Activated CD8-positive, alpha-beta T cell treated with anti-CD3 and anti-CD28 coated beads, Interleukin-2, amount 10 ng/mL, durations not matched to agents 7 days and 5 days (primary cell): ENCODE measurements at regions not wholly inside any gene's neighbourhood (a gene's known extent, or its start where the extent isn't known, plus 50 kb on each side); places are given as distances from the start of the nearest gene placed in this dataset.
"Not testable (repeated sequence)": the region's sequence is repeated elsewhere in the genome, so short reads cannot be mapped to it uniquely, and the experiment has no call there.

Source experiments
- ATAC-seq: fragments of 150-1000 bp; cut with Tn5 transposase; one replicate; pipeline ENCODE4 v1.10.0; 2021; ENCODE audit warnings: moderate library complexity
- CTCF ChIA-PET: fragments of 350-600 bp; sonication (Branson Sonifier 250); formaldehyde crosslinking; loops from one replicate; lab custom pipeline; 2021; ENCODE audit warnings: antibody characterized with exemption; lab: Charles Lee
- POLR2A ChIA-PET: fragments of 350-600 bp; sonication (Branson Sonifier 250); formaldehyde crosslinking; loops from one replicate; lab custom pipeline; 2021; ENCODE audit warnings: antibody characterized with exemption; lab: Charles Lee
- DNase-seq: peaks from one replicate; pipeline ENCODE4 v3.0.0-alpha.2; 2020
- H3K27ac Mint-ChIP-seq: one replicate; pipeline ENCODE4 v1.8.0; 2021; ENCODE audit warnings: mild to moderate bottlenecking, mixed read lengths
- H3K27me3 Mint-ChIP-seq: one replicate; pipeline ENCODE4 v1.8.0; 2021; ENCODE audit warnings: low read depth, mixed read lengths
- H3K36me3 Mint-ChIP-seq: one replicate; pipeline ENCODE4 v1.8.0; 2021; ENCODE audit warnings: low read depth, mixed read lengths
- H3K4me1 Mint-ChIP-seq: one replicate; pipeline ENCODE4 v1.8.0; 2021; ENCODE audit warnings: low read depth, mixed read lengths
- H3K4me3 Mint-ChIP-seq: one replicate; pipeline ENCODE4 v1.8.0; 2021; ENCODE audit warnings: mild to moderate bottlenecking, mixed read lengths
- H3K9me3 Mint-ChIP-seq: one replicate; pipeline ENCODE4 v1.8.0; 2022; ENCODE audit warnings: mixed read lengths; ENCODE audit not compliant: insufficient read depth

DNA sequence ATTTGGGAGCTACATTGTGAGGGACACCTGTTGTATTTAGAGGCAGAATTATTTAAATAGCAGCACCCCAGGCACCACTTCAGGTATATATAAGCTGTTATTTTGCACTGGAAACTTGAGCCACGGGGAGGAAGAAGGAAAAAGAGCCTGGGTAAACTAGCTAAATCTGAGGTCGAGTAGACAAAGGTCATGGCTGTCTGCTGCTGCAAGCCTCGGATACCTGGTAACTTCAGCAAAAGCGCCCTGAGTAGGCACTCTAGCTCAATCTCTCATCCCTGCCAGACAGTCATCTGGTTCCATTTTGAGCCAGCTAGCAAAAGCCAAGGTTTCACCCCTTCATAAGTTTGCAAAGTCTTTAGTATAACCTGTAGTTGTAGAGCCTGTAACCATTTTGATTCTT lies 101.9 kb upstream of the ZNF644 start:
- CTCF ChIA-PET = interaction anchor here (1.2 to 2.9 kb wide), 2 partner anchors 42 to 402 kb away, joined by 4 to 14 read pairs; no protein-coding TSS in a partner anchor

DNA sequence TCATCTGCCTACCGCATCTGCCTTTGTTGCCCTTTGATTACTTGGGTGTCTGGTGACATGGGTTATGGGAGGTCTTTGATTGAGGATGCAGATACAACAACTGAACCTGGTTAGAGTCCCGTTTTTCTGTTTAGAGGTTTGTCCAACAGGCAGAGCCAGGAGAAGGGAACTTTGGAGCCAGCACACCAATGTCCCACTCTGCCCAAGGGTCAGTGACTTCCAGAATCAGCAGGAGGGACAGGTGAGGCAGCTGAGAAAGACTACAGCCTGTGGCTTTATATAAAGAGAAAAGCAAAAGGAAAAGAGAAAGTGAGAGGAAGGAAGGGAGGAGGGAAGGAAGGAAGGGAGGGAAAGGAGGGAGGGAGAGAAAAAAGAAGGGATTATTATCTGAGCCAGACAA lies 101.5 kb upstream of the ZNF644 start:
- H3K27me3 Mint-ChIP-seq = peaks cover 3% of the 10 kb centered on the region
- no peaks in the 10 kb centered on the region for H3K9me3 Mint-ChIP-seq
- H3K27ac Mint-ChIP-seq = no peak overlapping the region
- DNase-seq = no peak
- ATAC-seq = no peak
- CTCF ChIA-PET = interaction anchor here (2.9 kb wide), 1 partner anchor 42 kb away, joined by 14 read pairs; no protein-coding TSS in a partner anchor
- H3K4me3 Mint-ChIP-seq = no peak overlapping the region
- no peaks in the 10 kb centered on the region for H3K36me3 Mint-ChIP-seq
- peaks cover 3% of the 10 kb centered on the region for H3K4me1 Mint-ChIP-seq
- POLR2A ChIA-PET = no interaction called here

More for the DNA sequence above, 101.9 kb upstream of the ZNF644 start:
- H3K36me3 Mint-ChIP-seq = no peaks in the 10 kb centered on the region
- no peaks in the 10 kb centered on the region for H3K9me3 Mint-ChIP-seq
- ATAC-seq = no peak
- no peak overlapping the region for H3K27ac Mint-ChIP-seq
- peaks cover 3% of the 10 kb centered on the region for H3K4me1 Mint-ChIP-seq
- peaks cover 3% of the 10 kb centered on the region for H3K27me3 Mint-ChIP-seq
- POLR2A ChIA-PET = no interaction called here
- DNase-seq = no peak
- H3K4me3 Mint-ChIP-seq = no peak overlapping the region

DNA sequence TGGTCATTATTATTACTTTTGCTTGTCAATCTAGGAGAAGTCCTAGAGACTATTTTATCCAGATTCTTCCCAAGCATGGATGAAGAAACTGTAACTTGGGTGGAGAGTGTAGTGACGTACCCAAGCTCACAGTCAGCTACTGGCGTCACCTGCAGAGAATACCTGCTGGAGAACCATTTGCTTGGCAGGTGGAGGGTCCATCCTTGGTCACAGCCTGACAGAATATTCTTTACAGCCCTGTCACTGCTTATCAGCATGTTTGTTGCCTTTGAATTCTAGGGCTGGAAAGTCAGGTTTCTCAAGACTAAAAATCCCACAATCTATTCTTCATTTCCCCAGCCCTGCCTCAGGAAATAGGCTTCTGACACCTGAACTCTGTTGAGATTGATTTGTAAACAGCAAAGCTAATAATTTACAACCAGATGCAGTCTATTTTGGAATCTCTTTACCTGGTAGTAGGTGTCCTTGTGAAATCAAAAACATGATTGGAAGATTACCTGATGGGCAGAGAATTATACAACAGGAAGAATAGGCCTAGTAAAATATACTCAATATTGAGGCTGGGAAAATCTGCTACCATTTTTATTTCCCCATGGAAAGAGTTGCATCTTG lies 100.4 kb upstream of the ZNF644 start:
- CTCF ChIA-PET = no interaction called here
- no peak for DNase-seq
- no peaks in the 10 kb centered on the region for H3K36me3 Mint-ChIP-seq
- no peak overlapping the region for H3K27ac Mint-ChIP-seq
- H3K4me3 Mint-ChIP-seq = no peak overlapping the region
- ATAC-seq = no peak
- H3K9me3 Mint-ChIP-seq = no peaks in the 10 kb centered on the region
- POLR2A ChIA-PET = no interaction called here
- H3K4me1 Mint-ChIP-seq = peaks cover 3% of the 10 kb centered on the region
- peaks cover 3% of the 10 kb centered on the region for H3K27me3 Mint-ChIP-seq

DNA sequence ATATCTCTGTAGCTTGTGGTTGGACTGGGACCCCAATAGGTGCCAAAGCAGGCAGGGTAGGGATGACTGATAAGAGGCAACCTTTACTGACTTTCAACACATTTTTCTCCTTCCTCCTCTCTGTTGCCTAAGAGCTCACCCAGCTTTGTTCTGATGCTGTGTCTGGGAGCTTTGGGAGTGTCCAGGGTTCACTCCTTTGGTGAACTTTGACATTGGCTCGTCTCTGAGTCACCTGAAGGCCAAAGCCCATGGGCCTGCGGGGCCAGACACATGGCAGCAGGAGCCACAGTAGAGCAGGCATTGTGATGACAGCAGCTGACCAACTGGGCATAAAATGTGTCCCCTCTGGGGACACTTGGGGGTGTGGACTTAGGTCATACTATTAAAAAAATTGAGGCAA lies 99.5 kb upstream of the ZNF644 start:
- POLR2A ChIA-PET = no interaction called here

DNA sequence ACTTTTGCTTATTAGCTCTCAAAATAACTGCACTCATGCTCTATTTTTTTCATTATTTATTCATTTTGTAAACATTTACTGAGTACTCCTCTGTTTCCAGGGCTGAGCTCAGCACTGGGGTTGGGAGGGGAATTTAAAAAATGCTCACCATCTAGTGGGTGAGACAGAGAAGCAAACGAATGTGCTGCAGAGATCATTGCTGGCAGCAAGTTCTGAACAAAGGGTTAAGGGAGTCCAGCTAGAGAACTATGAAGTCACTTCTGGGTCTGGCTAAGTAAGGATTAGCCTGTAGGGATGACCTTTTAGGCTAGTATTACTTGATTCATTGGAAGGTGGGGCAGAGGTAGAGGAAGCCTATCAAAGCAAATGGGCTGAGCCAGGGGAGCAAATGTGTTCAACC lies 99.1 kb upstream of the ZNF644 start:
- no peak for DNase-seq
- POLR2A ChIA-PET = no interaction called here
- Mint-ChIP-seq H3K36me3 (no peaks in the 10 kb centered on the region), H3K27me3 (peaks cover 3% of the 10 kb centered on the region), H3K4me1 (peaks cover 3% of the 10 kb centered on the region), H3K9me3 (no peaks in the 10 kb centered on the region), H3K27ac (no peak overlapping the region), H3K4me3 (no peak overlapping the region)
- ATAC-seq = no peak
- CTCF ChIA-PET = no interaction called here

More for the DNA sequence above, 99.5 kb upstream of the ZNF644 start:
- DNase-seq (no peak), ATAC-seq (no peak)
- Mint-ChIP-seq H3K9me3 (no peaks in the 10 kb centered on the region), H3K27ac (no peak overlapping the region), H3K4me3 (no peak overlapping the region), H3K27me3 (peaks cover 3% of the 10 kb centered on the region), H3K36me3 (no peaks in the 10 kb centered on the region), H3K4me1 (peaks cover 3% of the 10 kb centered on the region)
- CTCF ChIA-PET = no interaction called here

DNA sequence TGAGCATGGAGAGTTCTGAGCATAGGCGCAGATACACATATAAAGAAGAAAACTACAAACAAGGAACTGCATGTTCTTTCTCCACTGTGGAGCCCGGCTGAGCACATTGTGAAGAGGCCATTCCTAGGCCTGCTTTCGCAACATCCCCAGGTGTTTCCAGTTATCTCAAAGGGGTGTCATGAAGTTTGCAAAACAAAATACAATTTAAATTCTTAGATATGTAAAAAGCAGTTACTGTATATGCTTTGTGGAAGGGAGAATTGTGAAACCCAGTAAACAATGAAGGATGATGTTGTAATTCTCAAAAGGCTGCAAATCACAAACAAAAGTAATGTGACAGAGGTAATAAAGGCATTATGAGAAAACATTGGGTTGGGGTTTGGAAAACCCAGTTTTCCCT lies 98.6 kb upstream of the ZNF644 start:
- no peak for ATAC-seq
- no peak overlapping the region for H3K4me3 Mint-ChIP-seq
- POLR2A ChIA-PET = no interaction called here
- H3K27me3 Mint-ChIP-seq = peaks cover 3% of the 10 kb centered on the region
- no peak for DNase-seq
- H3K27ac Mint-ChIP-seq = no peak overlapping the region
- CTCF ChIA-PET = no interaction called here
- H3K4me1 Mint-ChIP-seq = peaks cover 3% of the 10 kb centered on the region
- H3K36me3 Mint-ChIP-seq = no peaks in the 10 kb centered on the region
- no peaks in the 10 kb centered on the region for H3K9me3 Mint-ChIP-seq

DNA sequence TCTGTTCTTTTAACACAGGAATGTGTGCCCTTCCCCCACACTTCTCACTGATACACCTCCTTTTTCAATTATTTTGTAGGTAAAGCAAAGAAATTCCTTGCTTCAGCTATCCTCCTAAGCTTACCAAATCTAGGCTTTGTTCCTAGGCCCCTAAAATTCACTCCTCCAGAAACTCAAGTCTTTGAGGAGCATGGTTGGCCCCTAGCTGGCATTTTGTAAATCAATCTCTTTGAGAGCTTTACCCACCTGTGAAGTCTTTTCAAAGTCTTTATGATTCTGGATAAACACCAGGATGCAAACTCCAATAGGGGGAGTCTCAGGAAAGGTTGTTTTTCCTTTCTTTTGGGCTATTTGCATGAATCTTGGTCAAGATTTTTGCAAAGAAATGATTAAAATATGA lies 82.9 kb upstream of the ZNF644 start:
- no peaks in the 10 kb centered on the region for H3K36me3 Mint-ChIP-seq
- POLR2A ChIA-PET = no interaction called here
- CTCF ChIA-PET = no interaction called here
- no peaks in the 10 kb centered on the region for H3K27me3 Mint-ChIP-seq
- no peak for ATAC-seq
- H3K4me1 Mint-ChIP-seq = peaks cover 9% of the 10 kb centered on the region
- H3K27ac Mint-ChIP-seq = no peak overlapping the region
- no peaks in the 10 kb centered on the region for H3K9me3 Mint-ChIP-seq
- no peak overlapping the region for H3K4me3 Mint-ChIP-seq
- no peak for DNase-seq

DNA sequence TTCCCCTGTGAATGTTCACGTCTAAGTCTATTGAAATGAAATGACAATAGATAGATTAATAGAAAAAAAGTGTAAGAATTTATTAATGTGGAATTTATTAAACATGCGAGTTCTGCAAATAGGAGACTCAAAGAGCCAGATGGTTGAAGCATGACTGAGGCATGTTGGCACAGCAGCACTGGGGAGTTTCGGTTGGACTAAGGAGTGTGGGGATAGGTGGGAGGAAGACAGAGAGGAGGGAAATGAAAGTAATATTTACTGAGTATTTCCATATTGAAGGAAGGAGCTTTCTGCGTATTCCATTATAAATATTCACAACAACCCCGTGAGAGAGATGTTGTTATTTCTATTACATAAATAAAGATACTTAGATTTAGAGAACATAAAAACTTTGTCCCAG lies 79.5 kb upstream of the ZNF644 start:
- Mint-ChIP-seq H3K36me3 (no peaks in the 10 kb centered on the region), H3K4me3 (no peak overlapping the region), H3K27me3 (no peaks in the 10 kb centered on the region), H3K9me3 (no peaks in the 10 kb centered on the region), H3K27ac (no peak overlapping the region), H3K4me1 (peaks cover 9% of the 10 kb centered on the region)
- DNase-seq = no peak
- ChIA-PET POLR2A (no interaction called here), CTCF (no interaction called here)
- ATAC-seq = no peak

DNA sequence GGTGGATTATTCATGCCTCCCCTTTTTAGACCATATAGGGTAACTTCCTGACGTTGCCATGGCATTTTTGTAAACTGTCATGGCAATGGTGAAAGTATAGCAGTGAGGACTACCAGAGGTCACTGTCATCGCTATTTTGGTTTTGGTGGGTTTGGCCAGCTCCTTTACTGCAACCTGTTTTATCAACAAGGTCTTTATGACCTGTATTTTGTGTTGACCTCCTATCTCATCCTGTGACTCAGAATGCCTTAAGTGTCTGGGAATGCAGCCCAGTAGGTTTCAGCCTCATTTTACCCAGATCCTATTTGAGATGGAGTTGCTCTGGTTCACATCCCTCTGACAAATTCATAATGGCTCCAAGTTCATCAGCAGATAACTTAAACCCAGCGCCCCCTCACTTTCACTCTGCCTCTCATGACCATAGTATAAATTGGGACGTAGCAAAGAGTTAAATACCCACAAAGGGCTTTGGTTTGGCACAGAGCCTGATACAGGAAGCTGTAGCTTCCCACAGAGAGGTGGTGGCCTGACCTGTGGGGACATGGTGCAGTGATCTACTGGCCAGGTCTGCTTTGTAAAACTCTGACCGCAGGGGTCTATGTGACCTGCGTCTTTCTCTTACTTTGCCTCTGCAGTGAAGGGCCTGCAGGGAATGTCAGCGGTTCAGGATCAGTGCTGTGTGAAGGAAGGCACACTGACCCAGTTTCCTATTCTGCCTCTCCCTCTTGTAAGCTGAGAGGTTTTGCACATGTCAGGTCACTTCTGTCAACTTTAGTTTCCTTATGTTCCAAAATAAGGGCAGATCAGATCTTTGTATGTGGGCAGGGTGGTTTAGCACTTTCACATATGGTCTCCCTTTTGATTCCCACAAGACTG lies 78.1 kb upstream of the ZNF644 start:
- ChIA-PET CTCF (no interaction called here), POLR2A (no interaction called here)
- Mint-ChIP-seq H3K27ac (no peak overlapping the region), H3K4me1 (peaks cover 9% of the 10 kb centered on the region), H3K4me3 (no peak overlapping the region), H3K36me3 (no peaks in the 10 kb centered on the region), H3K27me3 (no peaks in the 10 kb centered on the region), H3K9me3 (no peaks in the 10 kb centered on the region)
- ATAC-seq (no peak), DNase-seq (no peak)

DNA sequence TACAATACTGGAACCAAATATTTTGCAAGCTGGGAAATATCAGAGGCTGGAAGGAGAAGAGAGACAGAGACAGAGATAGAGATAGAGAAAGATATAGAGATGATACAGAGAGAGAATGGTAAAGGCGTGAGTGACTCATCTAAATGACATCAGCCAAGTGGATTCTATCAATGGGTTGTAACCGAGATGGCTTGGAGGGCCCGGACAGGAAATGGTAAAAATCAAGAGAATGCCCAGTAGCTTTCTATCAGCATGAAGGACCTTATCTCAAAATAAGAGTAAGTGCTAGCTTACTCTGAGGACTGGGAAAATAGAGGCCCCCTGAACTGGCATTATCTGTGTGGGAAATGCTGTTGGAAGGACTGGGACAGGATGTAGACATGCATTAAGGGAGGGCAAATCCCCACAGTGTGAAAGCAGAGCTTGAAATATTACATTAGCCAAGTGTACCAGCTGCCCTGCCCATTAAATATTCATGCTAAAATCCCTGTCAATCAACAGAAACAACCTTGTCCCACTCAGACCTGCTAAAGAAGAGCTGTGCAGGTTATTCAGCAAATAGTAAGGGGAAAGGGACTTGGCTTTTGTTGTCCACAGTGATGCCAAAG lies 76.6 kb upstream of the ZNF644 start:
- CTCF ChIA-PET = no interaction called here
- Mint-ChIP-seq H3K9me3 (no peaks in the 10 kb centered on the region), H3K27me3 (peaks cover under 1% of the 10 kb centered on the region), H3K36me3 (no peaks in the 10 kb centered on the region), H3K27ac (no peak overlapping the region), H3K4me3 (no peak overlapping the region), H3K4me1 (peaks cover 9% of the 10 kb centered on the region)
- no peak for DNase-seq
- POLR2A ChIA-PET = no interaction called here
- ATAC-seq = no peak

DNA sequence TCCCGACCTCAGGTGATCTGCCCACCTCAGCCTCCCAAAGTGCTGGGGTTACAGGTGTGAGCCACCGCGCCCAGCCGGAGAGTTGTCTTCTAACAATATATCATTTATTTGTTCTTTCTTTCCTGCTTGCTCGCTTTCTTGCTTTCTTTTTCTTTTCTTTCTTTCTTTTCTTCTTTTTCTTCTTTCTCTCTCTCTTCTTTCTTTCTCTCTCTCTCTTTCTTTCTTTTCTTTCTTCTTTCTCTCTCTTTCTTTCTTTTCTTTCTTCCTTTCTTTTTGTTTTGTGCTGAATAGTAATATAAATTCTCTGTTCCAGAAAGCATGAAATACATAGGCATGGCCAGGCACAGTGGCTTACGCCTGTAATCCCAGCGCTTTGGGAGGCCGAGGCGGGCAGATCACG lies 73.5 kb upstream of the ZNF644 start:
- POLR2A ChIA-PET, H3K9me3 Mint-ChIP-seq, H3K4me1 Mint-ChIP-seq, H3K36me3 Mint-ChIP-seq, ATAC-seq, H3K4me3 Mint-ChIP-seq, CTCF ChIA-PET, H3K27me3 Mint-ChIP-seq, DNase-seq, H3K27ac Mint-ChIP-seq: not testable (repeated sequence)

DNA sequence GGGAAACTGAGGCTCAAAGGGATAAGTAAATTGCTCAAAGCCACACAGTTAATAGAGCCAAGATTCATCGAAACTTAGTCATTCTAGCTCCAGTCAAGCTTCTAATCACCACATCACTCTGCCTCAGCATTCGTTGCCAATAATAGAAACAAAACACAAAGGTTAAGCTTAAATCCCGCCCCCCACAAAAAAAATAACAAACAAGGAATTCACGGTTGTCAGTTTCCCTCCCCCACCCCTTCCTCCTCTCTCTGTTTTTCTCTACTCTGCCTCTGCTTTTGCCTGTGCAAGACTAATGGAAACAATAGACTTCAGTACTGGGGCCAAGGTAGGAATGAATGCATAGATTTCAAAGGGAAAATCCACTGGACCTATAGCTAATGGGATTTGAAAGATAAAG lies 70.7 kb upstream of the ZNF644 start:
- POLR2A ChIA-PET = no interaction called here
- no peaks in the 10 kb centered on the region for H3K36me3 Mint-ChIP-seq
- H3K9me3 Mint-ChIP-seq = peaks cover 5% of the 10 kb centered on the region
- H3K27me3 Mint-ChIP-seq = peaks cover 5% of the 10 kb centered on the region
- CTCF ChIA-PET = no interaction called here
- no peak overlapping the region for H3K27ac Mint-ChIP-seq
- H3K4me1 Mint-ChIP-seq = no peaks in the 10 kb centered on the region
- no peak overlapping the region for H3K4me3 Mint-ChIP-seq
- DNase-seq (no peak), ATAC-seq (no peak)
